Dermis microvascular lymphatic vessel endothelial cell (primary cell): ENCODE measurements at regions not wholly inside any gene's neighbourhood (a gene's known extent, or its start where the extent isn't known, plus 50 kb on each side); places are given as distances from the start of the nearest gene placed in this dataset.

Experiments
- DNase-seq, 2 donors: peaks; one replicate each; pipeline versions ENCODE4 v3.0.0 to v3.0.0-alpha.2; 2010; ENCODE audit warnings: low read depth in 2 of 2

DNA sequence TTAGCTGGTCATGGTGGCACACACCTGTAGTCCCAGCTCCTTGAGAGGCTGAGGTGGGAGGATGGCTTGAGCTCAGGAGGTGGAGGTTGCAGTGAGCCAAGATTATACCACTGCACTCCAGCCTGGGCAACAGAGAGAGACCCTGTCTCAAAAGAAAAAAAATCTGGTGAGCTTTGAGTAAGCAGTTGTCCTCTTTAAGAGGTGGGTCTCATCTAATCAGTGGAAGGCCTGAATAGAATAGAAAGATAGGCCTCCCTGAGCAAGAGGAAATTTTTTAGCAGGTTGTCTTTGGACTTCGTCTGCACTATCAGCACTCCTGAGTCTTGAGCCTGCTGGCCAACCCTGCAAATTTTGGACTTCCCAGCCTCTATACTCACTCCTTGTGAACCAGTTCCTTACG lies 266.0 kb upstream of the ZFHX3 start:
- no peak for DNase-seq

DNA sequence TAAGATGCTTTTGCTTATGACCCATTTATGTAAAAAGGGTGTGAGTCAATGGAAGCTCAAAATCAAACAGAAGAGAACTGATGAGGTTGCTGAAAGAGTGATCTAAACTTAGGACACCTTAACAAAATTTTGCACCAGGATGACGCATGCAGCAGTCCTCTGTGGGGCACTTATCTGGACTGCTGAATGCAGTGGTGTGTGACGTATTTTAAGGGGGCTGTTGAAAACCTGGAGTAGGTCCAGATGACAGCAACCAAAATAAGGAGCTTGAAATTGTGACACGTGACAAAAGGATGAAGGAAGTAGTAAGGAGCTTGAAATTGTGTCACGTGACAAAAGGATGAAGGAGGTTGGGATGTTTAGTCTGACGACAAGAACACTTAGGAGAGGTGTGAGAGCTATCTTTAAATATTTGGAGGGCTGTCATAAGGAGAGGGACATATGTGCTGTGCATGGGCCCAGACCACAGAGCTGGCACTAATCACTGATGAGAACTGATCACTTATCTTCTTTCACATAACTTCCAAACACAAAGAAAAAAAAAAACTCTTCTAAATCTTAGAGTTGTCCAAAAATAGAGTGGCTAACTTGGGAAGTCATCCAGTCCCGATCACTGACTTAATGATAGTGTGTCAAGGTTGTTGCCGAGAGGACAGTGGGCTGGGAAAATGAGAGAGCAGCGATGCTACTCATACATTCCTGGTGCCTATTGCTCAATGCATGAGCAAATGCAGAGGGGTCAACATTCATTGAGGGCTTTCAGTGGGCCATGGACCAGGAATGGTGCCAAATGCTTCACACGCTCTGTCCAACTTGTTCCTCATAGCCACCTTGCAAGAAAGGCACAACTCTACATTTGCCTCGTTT lies 264.2 kb upstream of the ZFHX3 start:
- DNase-seq: no peak

DNA sequence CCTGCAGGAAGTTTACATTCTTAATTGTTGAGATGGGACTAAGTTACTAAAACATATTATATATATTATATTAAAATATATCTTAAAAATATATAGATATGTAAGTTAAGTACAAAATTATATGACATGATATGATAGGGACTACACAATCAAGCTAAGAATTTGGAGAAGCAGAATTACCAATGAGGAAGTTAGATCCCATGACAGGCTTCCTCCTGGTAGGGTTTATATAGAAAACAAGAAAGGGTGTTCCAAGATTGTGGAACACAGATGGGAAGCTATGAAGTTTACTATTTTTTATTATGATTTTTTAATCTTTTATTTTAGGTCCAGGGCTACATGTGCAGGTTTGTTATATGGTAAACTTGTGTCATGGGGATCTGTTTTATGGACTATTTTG lies 260.8 kb upstream of the ZFHX3 start:
- DNase-seq: no peak

DNA sequence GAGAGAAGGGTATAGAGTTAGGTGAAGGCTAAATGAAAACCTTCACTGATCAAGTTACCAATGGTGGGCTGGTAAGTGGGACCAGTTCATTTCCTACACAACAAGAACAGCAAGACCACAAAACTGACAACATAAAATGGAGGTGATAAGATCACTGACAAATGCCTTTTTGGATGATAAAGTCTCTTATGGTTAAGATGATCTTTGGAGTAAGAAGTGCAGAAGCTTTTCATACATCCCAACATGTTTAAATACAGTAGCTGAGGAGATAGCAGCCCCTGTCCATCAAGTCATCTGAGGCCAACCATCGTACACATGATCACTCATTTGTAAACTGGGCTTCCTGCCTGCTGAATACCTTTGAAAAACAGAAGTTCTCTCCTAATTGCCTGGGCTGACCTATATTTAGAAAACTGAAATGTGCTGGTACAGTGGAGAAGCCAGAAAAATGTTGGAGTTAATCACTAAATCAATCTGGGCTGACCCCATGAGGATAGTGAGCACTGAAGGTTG lies 259.0 kb upstream of the ZFHX3 start:
- no peak for DNase-seq

DNA sequence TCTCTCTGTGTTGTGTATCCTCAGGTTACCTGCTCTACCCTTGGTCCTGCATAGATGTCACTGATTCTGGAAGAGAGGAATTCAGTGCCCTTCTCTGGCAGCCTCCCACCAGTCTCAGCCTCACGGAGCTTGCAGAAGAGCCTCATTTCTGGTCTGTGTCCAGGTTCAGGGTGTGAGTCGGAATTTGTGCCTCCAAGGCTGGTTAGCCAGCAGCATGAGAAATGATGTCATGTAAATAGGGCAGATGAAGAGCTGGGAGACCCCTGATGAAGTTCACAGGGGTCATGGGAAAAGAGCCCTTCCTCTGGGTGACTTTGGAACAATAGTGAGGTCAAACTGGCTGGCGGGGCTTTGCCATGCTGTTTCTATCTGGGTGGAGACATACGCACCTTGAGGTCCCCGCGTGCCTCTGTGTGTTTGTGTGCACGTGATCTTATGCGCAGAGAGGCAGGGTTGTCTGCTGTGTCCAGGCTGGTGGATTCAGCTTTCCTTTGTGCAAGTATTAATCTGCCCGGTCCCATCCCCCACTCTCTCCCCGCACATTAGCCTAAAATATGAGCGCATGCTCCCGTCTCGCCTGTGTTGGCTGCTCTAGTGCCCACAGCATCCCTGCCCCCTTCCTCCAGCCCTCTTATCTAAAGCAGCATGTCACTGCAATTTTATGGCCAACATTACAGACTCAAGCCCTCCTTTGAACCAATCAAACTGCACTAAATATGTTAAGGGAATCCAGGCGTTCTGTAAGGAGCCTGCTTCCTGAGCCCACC lies 256.3 kb upstream of the ZFHX3 start:
- no peak for DNase-seq

DNA sequence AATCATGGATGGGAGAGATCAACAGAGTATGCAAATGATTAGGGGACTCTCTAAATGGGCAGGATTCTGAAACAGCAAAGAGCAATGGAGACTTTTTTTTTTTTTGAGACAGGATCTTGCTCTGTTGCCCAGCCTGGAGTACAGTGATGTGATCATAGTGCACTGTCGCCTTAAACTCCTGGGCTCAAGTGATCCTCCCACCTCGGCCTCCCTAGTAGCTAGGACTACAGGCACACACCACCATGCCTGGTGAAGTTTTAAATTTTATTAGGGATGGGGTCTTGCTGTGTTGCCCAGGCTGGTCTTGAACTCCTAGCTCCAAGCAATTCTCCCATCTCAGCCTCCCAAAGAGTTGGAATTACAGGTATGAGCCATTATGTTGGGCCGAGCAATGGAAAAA lies 255.0 kb upstream of the ZFHX3 start:
- DNase-seq: no peak

DNA sequence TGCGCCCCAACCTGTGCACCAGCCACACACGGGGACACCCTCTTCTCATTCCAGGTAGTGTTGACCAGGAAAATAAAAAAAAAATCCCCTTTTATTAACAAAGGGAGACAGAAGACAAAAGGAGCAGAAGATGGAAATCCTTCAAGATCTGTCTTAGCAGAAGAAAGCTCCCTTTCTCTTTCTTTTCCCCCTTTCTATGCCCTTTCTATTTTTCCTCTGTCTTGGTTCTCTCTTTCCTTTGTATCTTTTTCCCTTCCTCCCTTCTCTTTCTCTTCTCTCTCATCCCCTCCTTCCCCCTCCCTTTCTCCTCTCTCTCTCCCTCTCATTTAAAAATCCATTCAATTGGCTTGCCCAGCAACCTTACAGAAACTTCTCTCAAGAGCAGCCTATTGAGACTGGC lies 254.1 kb upstream of the ZFHX3 start:
- no peak for DNase-seq

DNA sequence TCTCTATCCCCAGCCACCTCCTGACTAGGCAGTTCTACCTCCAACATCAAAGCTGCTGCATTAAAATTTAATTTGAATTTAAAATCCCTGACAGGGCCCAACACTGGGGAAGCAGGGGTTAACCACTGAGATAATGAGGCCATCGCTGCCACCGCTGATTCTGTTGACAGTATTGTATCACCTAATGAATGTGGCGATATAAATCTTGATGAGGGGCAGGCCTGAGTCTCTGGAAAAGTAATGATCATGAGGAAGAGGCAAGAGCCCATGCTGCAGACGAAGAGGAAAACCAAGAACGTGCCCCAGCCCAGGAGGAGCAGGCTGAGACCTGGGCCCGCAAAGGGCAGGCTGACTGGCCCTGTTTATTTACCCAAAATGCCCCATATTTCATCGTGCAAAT lies 251.4 kb upstream of the ZFHX3 start:
- DNase-seq: no peak

DNA sequence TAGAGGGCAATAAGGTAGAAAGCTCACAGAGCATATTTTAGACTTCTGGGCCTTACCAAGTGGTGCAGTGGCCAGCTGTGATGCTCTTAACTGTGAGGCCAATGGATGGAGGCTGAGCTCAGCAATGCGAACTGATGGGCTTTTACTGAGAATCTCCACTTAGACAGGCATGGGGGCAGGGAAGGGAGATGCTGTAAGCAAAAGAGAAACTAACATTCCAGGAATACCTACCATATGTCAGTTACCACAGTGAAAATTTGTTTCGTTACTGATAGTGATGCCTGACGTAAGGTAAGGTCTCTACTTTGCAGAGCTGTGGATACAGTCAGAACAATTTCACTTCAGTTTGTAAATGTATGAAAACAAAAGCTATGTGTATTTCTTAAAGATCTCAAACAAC lies 250.6 kb upstream of the ZFHX3 start:
- no peak for DNase-seq

DNA sequence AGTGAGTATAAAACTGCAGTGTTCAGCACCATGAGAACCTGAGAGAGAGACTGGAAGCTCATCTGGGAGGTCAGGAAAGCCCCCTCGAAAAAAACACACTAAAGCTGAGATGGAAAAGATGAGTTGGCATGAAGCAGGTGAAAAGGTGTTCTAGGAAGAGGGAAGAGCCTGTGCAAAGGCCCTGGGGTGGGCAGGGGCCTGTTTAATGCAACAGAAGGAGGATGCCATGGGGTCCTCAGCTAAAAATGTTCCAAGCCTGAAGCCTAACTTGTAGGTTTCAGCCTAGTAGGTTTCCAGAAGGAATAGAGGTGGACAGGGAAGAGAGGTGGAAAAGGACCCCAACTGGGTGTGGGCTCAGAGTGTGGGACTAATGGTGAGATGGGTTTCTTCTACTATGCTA lies 242.3 kb upstream of the ZFHX3 start:
- no peak for DNase-seq

DNA sequence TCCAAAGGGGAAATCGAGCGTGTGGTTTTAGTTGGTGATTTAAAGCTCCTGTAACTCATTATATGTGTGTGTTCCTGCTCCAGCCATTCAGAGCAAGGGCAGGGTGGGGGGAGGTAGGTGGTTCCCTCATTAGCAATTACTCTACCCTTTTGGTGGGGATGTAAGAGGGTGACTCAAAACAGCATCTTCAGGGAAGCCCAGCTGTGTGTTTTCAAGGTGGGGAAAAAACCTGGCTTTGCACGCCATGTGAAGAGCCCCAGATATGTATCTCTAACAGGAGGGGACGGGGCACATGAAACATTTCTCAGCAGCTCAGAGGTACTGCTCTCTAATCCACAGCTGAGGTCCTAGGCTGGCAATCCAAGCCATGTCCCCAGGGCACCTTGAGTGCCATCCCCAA lies 241.3 kb upstream of the ZFHX3 start:
- DNase-seq: no peak

DNA sequence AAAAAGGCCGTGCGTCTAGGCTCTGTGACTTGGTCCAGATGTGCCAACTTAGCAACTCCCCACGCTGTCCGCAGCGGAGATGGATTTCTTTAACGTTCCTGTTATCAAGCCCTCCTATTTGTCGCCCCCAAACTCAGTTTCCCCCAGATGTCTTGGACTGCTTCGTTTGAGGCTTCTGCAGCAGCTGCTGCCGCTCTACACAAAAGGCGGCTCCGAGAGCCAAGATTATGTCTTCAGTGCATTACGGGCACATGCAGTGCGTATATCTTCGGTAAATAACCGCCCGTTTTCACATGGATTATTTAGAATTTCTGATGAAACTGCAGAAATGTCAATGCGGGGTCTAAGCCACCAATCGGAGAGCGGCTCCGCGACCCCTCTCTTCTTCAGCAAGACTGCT lies 240.6 kb upstream of the ZFHX3 start:
- DNase-seq: no peak

DNA sequence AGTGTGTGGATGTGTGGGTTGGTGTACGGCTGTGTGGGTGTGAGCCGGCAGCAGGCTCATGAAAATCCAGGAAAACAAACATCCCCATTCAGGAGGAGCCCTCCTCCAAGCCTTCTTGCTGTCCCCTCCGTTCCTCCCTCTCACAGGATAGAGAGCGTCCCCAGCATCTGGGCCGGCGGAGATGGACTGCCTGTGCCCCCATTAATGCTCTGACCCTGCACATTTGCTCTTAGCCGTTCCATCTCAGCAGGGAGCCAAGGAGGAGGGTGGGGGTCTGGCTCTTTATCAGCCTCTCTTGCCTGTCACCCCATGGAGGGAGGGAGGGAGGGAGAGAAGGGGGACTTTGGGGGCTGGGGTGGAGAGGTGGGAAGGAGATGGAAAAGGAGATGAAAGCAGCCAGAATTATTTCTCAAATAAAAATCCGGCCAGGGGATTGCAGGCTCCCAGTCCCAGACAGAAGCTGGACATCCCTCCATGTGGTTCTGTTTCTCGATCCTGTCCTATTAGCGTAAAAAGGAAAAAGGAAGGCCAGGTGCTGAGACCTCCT lies 240.0 kb upstream of the ZFHX3 start:
- DNase-seq: no peak

DNA sequence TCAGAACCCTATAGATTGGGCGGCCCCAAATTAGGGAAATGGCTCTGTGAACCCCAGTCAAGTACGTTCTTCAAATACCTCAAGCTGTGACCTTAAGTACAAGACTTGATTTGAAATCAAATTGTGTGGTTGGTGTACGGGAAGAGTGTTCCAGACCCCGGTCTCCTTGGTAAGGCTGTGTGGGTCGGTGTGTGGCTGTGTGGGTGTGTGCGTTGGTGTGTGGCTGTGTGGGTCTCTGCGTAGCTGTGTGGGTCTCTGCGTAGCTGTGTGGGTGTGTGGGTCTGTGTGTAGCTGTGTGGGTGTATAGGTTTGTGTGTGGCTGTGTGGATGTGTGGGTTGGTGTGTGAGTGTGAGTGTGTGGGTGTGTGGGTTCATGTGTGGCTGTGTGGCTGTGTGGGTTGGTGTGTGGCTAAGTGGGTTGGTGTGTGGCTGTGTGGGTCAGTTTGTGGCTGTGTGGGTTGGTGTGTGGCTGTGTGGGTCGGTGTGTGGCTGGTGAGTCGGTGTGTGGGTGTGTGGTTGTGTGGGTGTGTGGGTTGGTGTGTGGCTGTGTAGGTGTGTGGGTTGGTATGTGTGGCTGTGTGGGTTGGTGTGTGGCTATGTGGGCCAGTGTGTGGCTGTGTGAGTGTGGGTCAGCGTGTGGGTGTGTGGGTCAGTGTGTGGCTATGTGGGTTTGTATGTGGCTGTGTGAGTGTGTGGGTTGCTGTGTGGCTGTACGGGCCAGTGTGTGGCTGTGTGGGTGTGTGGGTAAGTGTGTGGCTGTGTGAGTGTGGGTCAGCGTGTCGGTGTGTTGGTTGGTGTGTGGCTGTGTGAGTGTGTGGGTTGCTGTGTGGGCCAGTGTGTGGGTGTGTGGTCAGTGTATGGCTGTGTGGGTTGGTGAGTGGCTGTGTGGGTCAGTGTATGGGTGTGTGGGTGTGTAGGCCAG lies 238.7 kb upstream of the ZFHX3 start:
- no peak for DNase-seq

DNA sequence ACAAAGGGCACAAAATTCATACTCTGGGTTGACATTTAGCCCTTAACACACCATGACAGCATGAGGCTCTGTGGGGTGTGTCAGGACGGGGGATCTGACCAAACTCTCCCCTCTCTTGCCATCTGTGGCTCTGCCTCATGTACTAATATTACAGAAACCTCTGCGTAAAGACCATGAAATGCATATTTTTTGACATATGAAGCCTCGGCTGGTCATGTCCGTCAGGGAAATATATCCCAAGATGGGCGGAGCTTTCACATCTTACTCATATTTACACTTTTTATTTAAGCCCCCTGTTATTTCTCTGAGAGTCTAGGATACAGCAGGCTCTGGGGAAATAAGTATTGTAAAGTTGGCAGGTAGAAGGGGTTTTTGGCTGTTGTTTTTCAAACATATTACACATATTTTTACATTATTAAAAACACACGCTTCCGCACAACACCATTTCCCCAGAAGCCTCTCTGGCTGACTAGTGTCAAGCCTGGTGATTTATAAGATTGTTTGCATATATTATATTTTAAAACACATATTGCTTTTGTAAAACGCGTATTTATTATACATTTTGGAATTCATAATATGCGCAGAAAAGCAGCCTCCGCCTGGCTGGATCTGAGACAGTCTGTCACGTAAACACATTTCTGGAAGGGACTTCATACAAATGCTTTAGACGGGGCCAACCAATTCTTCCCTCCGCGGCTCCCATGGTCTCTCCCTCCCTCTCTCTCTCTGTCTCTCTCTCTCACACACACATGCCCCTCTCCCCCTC lies 237.7 kb upstream of the ZFHX3 start:
- no peak for DNase-seq

DNA sequence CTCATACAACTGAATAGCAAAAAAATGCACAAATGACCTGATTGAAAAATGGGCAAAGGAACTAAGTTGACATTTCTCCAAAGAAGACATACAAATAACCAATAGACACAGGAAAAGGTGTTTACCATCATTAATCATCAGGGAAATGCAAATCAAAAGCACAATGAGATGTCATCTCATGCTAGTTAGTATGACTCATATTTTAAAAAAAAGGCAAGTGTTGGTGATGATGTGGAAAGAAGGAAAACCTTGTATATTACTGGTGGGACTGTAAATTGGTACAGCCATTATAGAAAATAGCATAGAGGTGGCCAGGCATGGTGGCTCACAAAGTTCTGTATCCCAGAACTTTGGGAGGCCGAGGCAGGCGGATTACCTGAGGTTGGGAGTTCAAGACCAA lies 232.5 kb upstream of the ZFHX3 start:
- no peak for DNase-seq

DNA sequence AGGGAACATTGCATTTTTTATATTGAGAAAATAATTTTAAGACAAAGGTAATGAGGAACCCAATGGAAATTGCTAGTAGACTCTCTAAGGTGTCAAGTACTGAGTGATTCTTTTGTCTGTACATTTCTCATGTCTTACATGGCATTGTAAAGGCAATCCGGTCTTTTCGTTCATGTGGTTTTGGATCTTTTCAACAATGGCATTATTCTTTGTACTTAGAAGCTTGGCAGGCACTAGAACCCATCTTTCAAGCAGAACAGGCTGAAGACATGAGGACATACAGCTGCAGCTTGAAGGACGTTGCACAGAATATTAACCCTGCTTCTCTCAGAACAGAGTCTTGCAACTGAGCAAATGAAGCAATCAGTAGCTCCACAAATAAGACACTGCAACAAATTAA lies 231.5 kb upstream of the ZFHX3 start:
- DNase-seq: no peak

DNA sequence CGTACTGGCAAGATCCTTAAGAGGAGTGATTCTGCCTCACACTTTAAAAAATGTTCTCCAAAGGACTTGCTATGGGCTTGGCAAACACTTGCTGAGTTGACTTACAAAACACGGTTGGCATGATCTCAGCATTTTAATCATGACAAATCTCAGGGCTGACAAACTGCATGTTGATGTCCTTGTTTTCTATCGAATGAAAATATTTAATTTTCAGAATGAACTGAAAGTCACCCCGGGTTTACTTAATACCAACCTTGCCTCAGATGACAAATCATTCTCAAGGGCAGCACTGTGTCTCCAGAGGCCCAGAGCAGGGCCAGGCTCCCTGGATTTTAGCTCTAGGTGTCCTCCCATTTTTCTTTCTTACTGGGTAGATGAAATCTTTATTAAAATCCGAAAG lies 229.1 kb upstream of the ZFHX3 start:
- DNase-seq: no peak

DNA sequence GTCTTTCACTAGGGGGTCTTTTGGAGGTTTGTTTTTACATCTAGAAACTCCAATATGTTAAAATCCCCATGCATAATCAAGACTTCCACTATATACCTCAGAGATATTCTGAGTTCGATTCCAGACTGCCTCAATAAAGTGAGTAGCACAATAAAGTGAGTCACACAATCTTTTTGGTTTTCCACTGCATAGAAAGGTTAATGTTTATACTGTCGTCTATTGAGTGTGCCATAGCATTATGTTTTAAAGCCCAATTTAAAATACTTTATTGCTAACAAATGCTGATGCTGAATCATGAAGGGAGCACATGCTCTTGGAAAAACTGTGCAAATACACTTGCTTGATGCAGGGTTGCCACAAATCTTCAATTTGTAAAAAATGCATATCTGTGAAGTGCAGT lies 227.5 kb upstream of the ZFHX3 start:
- DNase-seq: no peak

DNA sequence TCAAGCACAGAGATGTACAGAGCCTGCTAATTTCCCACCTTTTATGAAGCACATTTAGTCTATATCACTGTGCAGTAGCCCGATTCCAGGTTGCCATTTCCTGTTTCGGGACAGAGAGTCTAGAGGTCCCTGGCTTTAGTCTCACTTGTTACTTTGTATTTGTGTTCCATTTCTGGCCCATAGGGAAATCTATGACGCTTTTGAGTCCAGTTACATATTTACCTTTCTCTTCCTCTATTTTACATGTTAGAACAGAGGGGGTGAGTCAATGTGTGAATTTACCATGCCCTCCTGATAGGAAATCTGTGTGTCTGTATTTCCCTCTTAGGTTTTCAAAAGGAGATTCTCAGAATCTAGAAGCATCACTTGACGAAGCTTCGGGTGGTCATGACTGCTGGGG lies 227.1 kb upstream of the ZFHX3 start:
- no peak for DNase-seq

DNA sequence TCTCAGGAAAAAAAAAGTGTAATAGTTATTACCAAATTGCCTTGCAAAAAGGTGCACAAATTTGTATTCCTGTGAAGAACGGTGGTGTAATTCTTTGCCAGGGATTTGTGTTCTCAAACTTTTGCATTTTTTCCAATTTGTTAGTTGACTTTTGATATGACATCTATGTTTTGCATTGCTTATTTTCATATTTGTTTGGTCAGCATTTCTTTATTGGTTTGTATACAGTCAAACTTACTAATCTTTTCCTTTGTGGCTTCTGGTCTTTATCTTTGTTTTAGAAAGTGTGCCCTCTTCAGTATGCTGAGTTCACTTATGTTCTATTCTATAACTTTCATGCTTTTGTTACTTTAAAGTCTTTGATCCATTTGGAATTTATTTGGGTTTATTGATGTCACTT lies 226.2 kb upstream of the ZFHX3 start:
- DNase-seq: no peak
